IMR-90 (cell line): ENCODE measurements at regions not wholly inside any gene's neighbourhood (a gene's known extent, or its start where the extent isn't known, plus 50 kb on each side); places are given as distances from the start of the nearest gene placed in this dataset.

Source experiments
- ATAC-seq: fragments of 200-7000 bp; cut with Tn5 transposase; 2 replicates; pipeline ENCODE4 v1.9.1; 2020; ENCODE audit warnings: low read depth, mild to moderate bottlenecking, moderate library complexity
- BruUV-seq: library from RNA; stranded (reverse); fragments of 400-500 nt; replicated peaks from 2 replicates; lab custom pipeline; 2021; lab: Mats Ljungman, UMichigan
- CTCF ChIA-PET: fragments of 300-600 bp; formaldehyde crosslinking; extraction: SDS; loops from one replicate; lab custom pipeline; 2021; ENCODE audit warnings: antibody characterized with exemption; lab: Yijun Ruan, JAX
- POLR2A ChIA-PET: fragments of 300-600 bp; sonication (Branson Sonifier 250); formaldehyde crosslinking; loops from one replicate; lab custom pipeline; 2022; ENCODE audit warnings: antibody characterized with exemption; ENCODE audit not compliant: unreplicated experiment; lab: Charles Lee
- DNase-seq: peaks from one replicate; pipeline ENCODE4 v3.0.0; 2013
- H2AFZ ChIP-seq: replicated peaks from 2 replicates; pipeline ENCODE3; 2013; ENCODE audit warnings: low read length, mild to moderate bottlenecking; ENCODE audit not compliant: poor library complexity
- H2AK5ac ChIP-seq: 2 replicates; pipeline ENCODE4 v1.6.1; 2013; ENCODE audit warnings: low read depth, low read length, inconsistent platforms
- H2AK9ac ChIP-seq: replicated peaks from 2 replicates; pipeline ENCODE3; 2013; ENCODE audit warnings: mild to moderate bottlenecking, low read depth, low read length, moderate library complexity; ENCODE audit not compliant: poor library complexity
- H2BK120ac ChIP-seq: 2 replicates; pipeline ENCODE4 v1.6.1; 2013; ENCODE audit warnings: low read depth, low read length, inconsistent platforms
- H2BK15ac ChIP-seq: 3 replicates; pipeline ENCODE4 v1.6.1; 2013; ENCODE audit warnings: low read depth, low read length, inconsistent platforms
- H2BK20ac ChIP-seq: 2 replicates; pipeline ENCODE4 v1.6.1; 2013; ENCODE audit warnings: low read depth, mild to moderate bottlenecking, inconsistent platforms, low read length, moderate library complexity
- H2BK5ac ChIP-seq: 2 replicates; pipeline ENCODE4 v1.6.1; 2013; ENCODE audit warnings: mild to moderate bottlenecking, low read depth, low read length, inconsistent platforms; ENCODE audit not compliant: poor library complexity, severe bottlenecking
- H3K14ac ChIP-seq: replicated peaks from 2 replicates; pipeline ENCODE4 v1.6.1; 2013; ENCODE audit warnings: low read depth, low read length, inconsistent platforms
- H3K18ac ChIP-seq: 2 replicates; pipeline ENCODE4 v1.6.1; 2013; ENCODE audit warnings: low read depth, low read length, control low read depth
- H3K23ac ChIP-seq: 2 replicates; pipeline ENCODE4 v1.6.1; 2013; ENCODE audit warnings: low read depth, low read length, inconsistent platforms
- H3K27ac ChIP-seq: 2 replicates; pipeline ENCODE4 v1.5.1; 2013; ENCODE audit warnings: mild to moderate bottlenecking, control low read depth, low read length; ENCODE audit not compliant: insufficient read depth
- H3K27me3 ChIP-seq: 2 replicates; pipeline ENCODE4 v1.6.1; 2013; ENCODE audit warnings: low read length; ENCODE audit not compliant: control insufficient read depth, insufficient read depth
- H3K36me3 ChIP-seq: 2 replicates; pipeline ENCODE4 v1.6.1; 2013; ENCODE audit warnings: low read length, mixed read lengths; ENCODE audit not compliant: control insufficient read depth, insufficient read depth
- H3K4ac ChIP-seq: 2 replicates; pipeline ENCODE4 v1.6.1; 2013; ENCODE audit warnings: low read depth, low read length, inconsistent platforms
- H3K4me1 ChIP-seq: 2 replicates; pipeline ENCODE4 v1.6.1; 2013; ENCODE audit warnings: low read length, mixed read lengths; ENCODE audit not compliant: control insufficient read depth, insufficient read depth
- H3K4me2 ChIP-seq: 2 replicates; pipeline ENCODE4 v1.6.1; 2013; ENCODE audit warnings: low read depth, mild to moderate bottlenecking, control low read depth, low read length, moderate library complexity
- H3K4me3 ChIP-seq: 2 replicates; pipeline ENCODE4 v1.5.1; 2013; ENCODE audit warnings: low read depth, mild to moderate bottlenecking, control low read depth, low read length, moderate library complexity; ENCODE audit not compliant: insufficient read depth
- H3K56ac ChIP-seq: 2 replicates; pipeline ENCODE4 v1.6.1; 2013; ENCODE audit warnings: low read length, inconsistent platforms; ENCODE audit not compliant: insufficient read depth; ENCODE audit errors: extremely low read depth
- H3K79me1 ChIP-seq, 2 experiments: 2 replicates each; pipeline ENCODE4 v1.6.1; 2013; ENCODE audit warnings: low read length in 2 of 2, inconsistent platforms in 1 of 2, low read depth in 1 of 2
- H3K9ac ChIP-seq: 2 replicates; pipeline ENCODE4 v1.6.1; 2013; ENCODE audit warnings: low read depth, low read length, control low read depth
- H3K9me1 ChIP-seq: 2 replicates; pipeline ENCODE4 v1.6.1; 2013; ENCODE audit warnings: low read length, inconsistent platforms; ENCODE audit not compliant: insufficient read depth
- H3K9me3 ChIP-seq: 2 replicates; pipeline ENCODE4 v1.6.1; 2013; ENCODE audit warnings: low read length; ENCODE audit not compliant: control insufficient read depth, insufficient read depth
- H4K20me1 ChIP-seq: 2 replicates; pipeline ENCODE4 v1.6.1; 2013; ENCODE audit warnings: low read length, inconsistent platforms; ENCODE audit not compliant: insufficient read depth
- H4K5ac ChIP-seq: 2 replicates; pipeline ENCODE4 v1.6.1; 2013; ENCODE audit warnings: mild to moderate bottlenecking, low read depth, low read length, control low read depth
- H4K8ac ChIP-seq, 2 experiments: 2 replicates each; pipeline ENCODE4 v1.6.1; 2013; ENCODE audit warnings: low read depth in 2 of 2, low read length in 2 of 2, control low read depth in 1 of 2, inconsistent platforms in 1 of 2
- H4K91ac ChIP-seq: 2 replicates; pipeline ENCODE4 v1.6.1; 2013; ENCODE audit warnings: low read depth, low read length, inconsistent platforms; ENCODE audit not compliant: insufficient read depth
- CEBPB ChIP-seq: IDR thresholded peaks from 2 replicates; pipeline ENCODE4 v1.6.1; 2012; ENCODE audit warnings: low read depth, low read length, improper control_type of control experiment
- CHD1 ChIP-seq: IDR thresholded peaks from 2 replicates; pipeline ENCODE4 v1.6.1; 2012; ENCODE audit warnings: low read depth, low read length, improper control_type of control experiment
- CTCF ChIP-seq: conservative IDR thresholded peaks from 2 replicates; pipeline ENCODE4 v1.5.1; 2012; ENCODE audit warnings: mild to moderate bottlenecking, low read depth, low read length, improper control_type of control experiment
- FOS ChIP-seq: fragments of 150-350 bp; IDR thresholded peaks from 2 replicates; pipeline ENCODE4 v1.6.1; 2016; ENCODE audit warnings: low read depth, low read length
- POLR2A ChIP-seq: IDR thresholded peaks from 2 replicates; pipeline ENCODE4 v1.6.1; 2012; ENCODE audit warnings: mild to moderate bottlenecking, low read depth, low read length
- RAD21 ChIP-seq: IDR thresholded peaks from 2 replicates; pipeline ENCODE4 v1.6.1; 2012; ENCODE audit warnings: low read length, improper control_type of control experiment
- RCOR1 ChIP-seq: IDR thresholded peaks from 2 replicates; pipeline ENCODE4 v1.6.1; 2012; ENCODE audit warnings: mild to moderate bottlenecking, low read length, improper control_type of control experiment; ENCODE audit not compliant: insufficient replicate concordance
- RFX5 ChIP-seq: IDR thresholded peaks from 2 replicates; pipeline ENCODE4 v1.8.0; 2012; ENCODE audit warnings: low read depth, mild to moderate bottlenecking, low read length, moderate library complexity
- SMC3 ChIP-seq: fragments of 150-350 bp; IDR thresholded peaks from 2 replicates; pipeline ENCODE4 v1.6.1; 2016; ENCODE audit warnings: low read depth, mild to moderate bottlenecking, antibody characterized with exemption, low read length, moderate library complexity
- WGBS, 2 experiments: methylation state at CpG; one replicate each; pipeline versions ENCODE4 v1.1.5 to v1.1.7; 2013; ENCODE audit warnings: missing lambda C conversion rate in 2 of 2; ENCODE audit not compliant: insufficient read length in 1 of 2; ENCODE audit errors: extremely low coverage in 2 of 2; 5-methylcytosine and 5-hydroxymethylcytosine counted together
- dilution Hi-C: fragments of 300-500 bp; cut with HindIII; formaldehyde crosslinking; loops from one replicate; pipeline ENCODE4 v1.14.3; 2018; ENCODE audit warnings: low sequenced_read_pairs; ENCODE audit not compliant: unreplicated experiment
- in situ Hi-C: fragments of 300-500 bp; cut with MboI; formaldehyde crosslinking; loops from 3 replicates; pipeline ENCODE4 v1.14.3; 2019; ENCODE audit warnings: low sequenced_read_pairs, inconsistent platforms, mixed read lengths
- intact Hi-C: fragments of 100-400 bp; cut with micrococcal nuclease; formaldehyde crosslinking; loops from 2 replicates; pipeline ENCODE4 v1.10.0; 2022

GRCh38 chr5:3185488-3185887 is 410.1 kb upstream of the IRX1 start:
- no peak overlapping the region for H4K91ac ChIP-seq
- H3K36me3 ChIP-seq: no peaks in the 10 kb centered on the region
- no peaks in the 10 kb centered on the region for H3K79me1 ChIP-seq
- no peak overlapping the region for H3K4ac ChIP-seq
- intact Hi-C loops (no loop called here), dilution Hi-C loops (no loop called here), in situ Hi-C loops (no loop called here)
- H4K8ac ChIP-seq: no peak overlapping the region
- no peaks in the 10 kb centered on the region for H3K27me3 ChIP-seq
- H3K9me1 ChIP-seq: no peaks in the 10 kb centered on the region
- TF ChIP-seq CTCF (no peak), RAD21 (no peak), FOS (no peak), RFX5 (no peak), RCOR1 (no peak), CEBPB (no peak), CHD1 (no peak), POLR2A (no peak), SMC3 (no peak)
- no peak overlapping the region for H2AFZ ChIP-seq
- BruUV-seq: no TSS peak
- H2BK20ac ChIP-seq: no peak overlapping the region
- DNase-seq (no peak), ATAC-seq (no peak)
- no peak overlapping the region for H3K18ac ChIP-seq
- H2AK5ac ChIP-seq: no peak overlapping the region
- WGBS, 2 experiments: no CpG with 5 or more reads among the region's 12 CpGs
- H3K56ac ChIP-seq: no peak overlapping the region
- no peak overlapping the region for H3K4me3 ChIP-seq
- no peak overlapping the region for H3K9ac ChIP-seq
- no peak overlapping the region for H3K23ac ChIP-seq
- H2BK120ac ChIP-seq: no peak overlapping the region
- H4K5ac ChIP-seq: no peak overlapping the region
- CTCF ChIA-PET: no interaction called here
- no peak overlapping the region for H3K4me2 ChIP-seq
- no peak overlapping the region for H2AK9ac ChIP-seq
- no peaks in the 10 kb centered on the region for H3K4me1 ChIP-seq
- no peaks in the 10 kb centered on the region for H4K20me1 ChIP-seq
- H2BK15ac ChIP-seq: no peak overlapping the region
- H3K14ac ChIP-seq: no peak overlapping the region
- POLR2A ChIA-PET: interaction anchor here (0.6 kb wide), 1 partner anchor 11 kb away, joined by 11 read pairs; no protein-coding TSS in a partner anchor
- H3K9me3 ChIP-seq: peaks cover 19% of the 10 kb centered on the region
- H2BK5ac ChIP-seq: no peak overlapping the region
- no peak overlapping the region for H3K27ac ChIP-seq
